Retinal pigment epithelial cell (primary cell): ENCODE measurements at regions not wholly inside any gene's neighbourhood (a gene's known extent, or its start where the extent isn't known, plus 50 kb on each side); places are given as distances from the start of the nearest gene placed in this dataset.

Experiments
- DNase-seq: peaks from one replicate; pipeline ENCODE4 v3.0.0-alpha.2; 2010; ENCODE audit warnings: low read depth
- H3K4me3 ChIP-seq: 2 replicates; pipeline ENCODE4 v1.5.1; 2011; ENCODE audit warnings: mild to moderate bottlenecking, low read length, control low read depth, moderate library complexity
- TF ChIP-seq, protein P1 (sequence below): conservative IDR thresholded peaks from 2 replicates; pipeline ENCODE4 v1.5.1; 2011; ENCODE audit warnings: low read depth, low read length, control low read depth, inconsistent platforms

DNA sequence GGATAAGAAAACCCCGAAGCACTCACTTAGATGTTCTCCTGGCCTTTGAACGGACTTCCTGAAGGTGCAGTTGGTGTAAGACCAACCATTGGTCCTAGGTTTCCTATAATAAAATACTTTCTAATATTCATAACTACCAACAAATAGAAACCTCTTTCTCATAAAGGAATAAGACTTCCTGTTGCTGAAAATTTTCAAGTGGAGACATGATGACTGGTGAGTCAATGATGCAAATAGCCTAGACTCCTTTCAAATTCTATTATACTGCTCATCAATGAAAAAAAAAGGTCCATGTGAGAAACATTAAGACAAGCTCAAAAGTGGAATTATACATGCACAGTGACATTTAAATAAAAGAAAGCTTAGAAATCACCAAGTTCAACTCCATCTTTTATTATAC, 862.8 kb downstream of the FAM181B start:
- TF ChIP-seq, protein P1, sequence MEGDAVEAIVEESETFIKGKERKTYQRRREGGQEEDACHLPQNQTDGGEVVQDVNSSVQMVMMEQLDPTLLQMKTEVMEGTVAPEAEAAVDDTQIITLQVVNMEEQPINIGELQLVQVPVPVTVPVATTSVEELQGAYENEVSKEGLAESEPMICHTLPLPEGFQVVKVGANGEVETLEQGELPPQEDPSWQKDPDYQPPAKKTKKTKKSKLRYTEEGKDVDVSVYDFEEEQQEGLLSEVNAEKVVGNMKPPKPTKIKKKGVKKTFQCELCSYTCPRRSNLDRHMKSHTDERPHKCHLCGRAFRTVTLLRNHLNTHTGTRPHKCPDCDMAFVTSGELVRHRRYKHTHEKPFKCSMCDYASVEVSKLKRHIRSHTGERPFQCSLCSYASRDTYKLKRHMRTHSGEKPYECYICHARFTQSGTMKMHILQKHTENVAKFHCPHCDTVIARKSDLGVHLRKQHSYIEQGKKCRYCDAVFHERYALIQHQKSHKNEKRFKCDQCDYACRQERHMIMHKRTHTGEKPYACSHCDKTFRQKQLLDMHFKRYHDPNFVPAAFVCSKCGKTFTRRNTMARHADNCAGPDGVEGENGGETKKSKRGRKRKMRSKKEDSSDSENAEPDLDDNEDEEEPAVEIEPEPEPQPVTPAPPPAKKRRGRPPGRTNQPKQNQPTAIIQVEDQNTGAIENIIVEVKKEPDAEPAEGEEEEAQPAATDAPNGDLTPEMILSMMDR = no peak
- no peak for DNase-seq
- H3K4me3 ChIP-seq = no peak overlapping the region

DNA sequence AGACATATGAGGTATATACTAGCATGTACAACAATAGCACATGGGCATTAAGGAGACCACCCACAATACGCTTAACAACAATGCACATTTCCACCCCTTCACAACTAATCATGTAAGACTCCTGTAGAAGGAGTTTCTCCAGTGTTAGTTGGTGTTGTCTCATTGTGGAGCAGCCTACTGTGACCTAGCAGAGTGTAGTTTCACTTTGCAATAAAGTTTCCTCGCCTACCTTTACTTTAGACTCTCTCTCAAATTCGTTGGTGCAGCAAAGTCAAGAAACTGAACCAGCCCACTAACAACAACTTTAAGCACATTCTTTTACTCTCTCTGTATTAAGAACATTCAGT, 863.6 kb downstream of the FAM181B start:
- no peak overlapping the region for H3K4me3 ChIP-seq
- no peak for DNase-seq
- TF ChIP-seq, protein P1 = no peak

DNA sequence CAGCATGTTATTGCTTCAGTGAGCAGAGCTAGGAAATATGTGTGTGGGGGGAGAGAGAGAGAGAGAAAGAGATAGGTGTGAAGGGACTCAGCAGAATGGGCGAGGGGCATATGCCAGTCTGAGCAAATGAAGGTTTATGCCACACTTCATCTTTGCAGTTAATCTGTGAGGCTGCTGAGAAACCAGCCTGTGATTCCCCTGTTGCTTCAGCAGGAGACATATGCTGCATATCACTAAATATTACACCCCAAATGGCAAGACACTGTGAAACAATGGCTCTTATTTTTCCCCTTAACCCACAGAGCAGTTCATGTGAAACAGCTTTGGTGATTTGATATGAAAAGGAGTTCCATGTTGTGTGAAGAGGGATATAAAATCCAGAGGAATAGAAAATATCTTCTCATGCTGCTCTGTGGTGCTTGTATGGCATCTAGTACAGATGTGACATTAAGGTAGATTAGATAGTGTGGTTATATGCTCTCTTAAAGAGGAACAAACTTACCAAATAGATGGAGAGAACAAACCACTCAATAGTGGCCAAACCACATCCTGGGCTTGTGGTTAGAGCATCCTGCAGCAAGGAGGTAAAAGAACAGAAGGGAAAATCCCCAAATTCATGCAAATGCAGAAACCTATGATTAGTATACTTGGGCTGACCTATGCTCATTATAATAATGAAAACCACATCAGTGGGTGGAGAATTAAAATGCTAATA, 864.2 kb downstream of the FAM181B start:
- TF ChIP-seq, protein P1 = no peak
- DNase-seq = no peak
- H3K4me3 ChIP-seq = no peak overlapping the region

GRCh38 chr11:81866896-81867295, 866.8 kb downstream of the FAM181B start:
- DNase-seq = no peak
- TF ChIP-seq, protein P1 = no peak

DNA sequence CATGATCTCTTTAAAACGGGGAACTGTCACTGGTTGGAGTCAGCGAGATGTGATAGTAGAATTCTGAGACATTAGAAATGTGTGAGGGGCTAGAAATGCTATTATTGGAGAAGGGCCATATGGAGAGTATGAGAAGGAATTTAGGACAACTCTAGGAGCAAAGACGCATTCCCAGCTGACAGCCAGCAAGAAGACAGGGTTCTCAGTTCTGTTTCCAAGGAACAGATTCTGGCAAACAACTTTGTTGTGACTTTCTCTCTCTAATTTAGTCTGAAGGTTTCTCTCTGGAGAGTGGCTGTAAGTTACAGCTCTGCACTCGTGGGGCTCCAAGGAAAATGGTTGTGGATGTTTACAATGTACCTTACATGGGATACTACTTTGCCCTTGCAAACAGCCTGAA, 876.3 kb downstream of the FAM181B start:
- no peak overlapping the region for H3K4me3 ChIP-seq
- TF ChIP-seq, protein P1 = no peak
- DNase-seq = no peak

More at GRCh38 chr11:81866896-81867295, 866.8 kb downstream of the FAM181B start:
- no peak overlapping the region for H3K4me3 ChIP-seq

DNA sequence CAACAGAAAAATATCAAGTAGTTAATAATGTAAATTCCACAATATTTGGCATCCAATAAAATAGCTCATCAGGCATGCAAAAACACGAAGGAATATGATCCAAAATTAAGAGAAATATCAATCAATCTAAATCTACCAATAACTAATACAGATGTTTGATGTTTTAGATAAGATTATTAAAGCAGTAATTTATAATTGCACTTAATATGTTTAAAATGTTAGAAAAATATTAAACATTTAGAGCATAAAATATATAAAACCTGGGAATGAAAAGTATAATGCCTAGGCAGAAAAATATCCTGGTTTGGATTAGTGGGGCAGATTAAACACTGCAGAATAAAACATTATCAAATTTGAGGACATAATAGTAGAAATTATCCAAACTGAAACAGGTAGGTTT, 879.9 kb downstream of the FAM181B start:
- no peak for DNase-seq
- TF ChIP-seq, protein P1 = no peak
- H3K4me3 ChIP-seq = no peak overlapping the region

GRCh38 chr11:81852896-81853295, 880.8 kb downstream of the FAM181B start:
- DNase-seq = no peak
- H3K4me3 ChIP-seq = no peak overlapping the region
- TF ChIP-seq, protein P1 = no peak
